Lower leg skin (tissue), 4 donors: ENCODE measurements at regions not wholly inside any gene's neighbourhood (a gene's known extent, or its start where the extent isn't known, plus 50 kb on each side); places are given as distances from the start of the nearest gene placed in this dataset.

Experiments used
- DNase-seq, 2 donors: peaks; one replicate each; pipeline ENCODE4 v3.0.0-alpha.2; 2019; ENCODE audit warnings: low spot score in 2 of 2
- H3K4me3 ChIP-seq: fragments of 200-600 bp; sonication (generic); 2 replicates; pipeline ENCODE4 v1.5.1; 2017; ENCODE audit warnings: mild to moderate bottlenecking, low read depth; ENCODE audit not compliant: poor library complexity, severe bottlenecking
- CTCF ChIP-seq, 3 donors: fragments of 450-650 bp; IDR thresholded peaks; one replicate each; pipeline ENCODE4 v1.5.1; 2016; ENCODE audit warnings: antibody characterized with exemption in 3 of 3, mild to moderate bottlenecking in 3 of 3, moderate library complexity in 2 of 3
- POLR2A ChIP-seq, 2 donors: fragments of 450-650 bp; IDR thresholded peaks; one replicate each; pipeline ENCODE4 v1.6.1; 2016 to 2017; ENCODE audit warnings: antibody characterized with exemption in 2 of 2, mild to moderate bottlenecking in 1 of 2, moderate library complexity in 1 of 2
- WGBS, 2 donors: methylation state at CpG; one replicate each; pipeline ENCODE4 v1.1.5; 2018; 5-methylcytosine and 5-hydroxymethylcytosine counted together
- intact Hi-C: fragments of 100-400 bp; cut with DNase I; formaldehyde crosslinking; loops from one replicate; pipeline ENCODE4 v1.15.0; 2023; ENCODE audit warnings: low total_unique reads

- no peak for TF ChIP-seq CTCF (IDR thresholded peaks at IDR 0.05)
- no peak for TF ChIP-seq POLR2A (IDR thresholded peaks at IDR 0.05)
- intact Hi-C loops: no loop called here
- H3K4me3 ChIP-seq: no peak overlapping the region
- 64 to 72% methylated on average over 2 of the region's 2 CpGs for WGBS, 2 donors
- no peak for DNase-seq
Observed at GRCh38 chr3:194841515-194841841, 155.8 kb downstream of the FAM43A start.

- no peak overlapping the region for H3K4me3 ChIP-seq
- TF ChIP-seq POLR2A (IDR thresholded peaks at IDR 0.05) (no peak), CTCF (IDR thresholded peaks at IDR 0.05) (no peak)
- DNase-seq: no peak
- intact Hi-C loops: no loop called here
- 77 to 78% methylated on average over 8 of the region's 8 CpGs for WGBS, 2 donors
Observed at GRCh38 chr3:194843556-194843955, 157.9 kb downstream of the FAM43A start.

DNA sequence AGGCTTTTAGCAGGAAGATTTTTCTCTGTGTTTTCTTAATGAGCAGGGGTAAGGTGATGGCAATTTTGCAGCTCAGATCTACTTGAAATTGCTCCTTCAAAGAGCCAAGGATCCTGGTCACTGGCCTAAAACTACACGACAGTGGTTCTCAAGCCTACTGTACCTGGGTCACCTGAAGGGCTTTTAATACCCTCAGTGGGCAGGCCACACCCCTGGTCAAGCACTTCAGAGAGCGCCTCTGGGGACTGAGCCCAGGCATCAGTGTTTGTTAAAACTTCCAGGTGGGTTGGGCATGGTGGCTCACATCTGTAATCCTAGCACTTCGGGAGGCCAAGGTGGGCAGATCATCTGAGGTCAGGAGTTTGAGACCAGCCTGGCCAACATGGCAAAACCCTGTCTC lies 158.4 kb downstream of the FAM43A start:
- no peak overlapping the region for H3K4me3 ChIP-seq
- intact Hi-C loops: no loop called here
- no peak for DNase-seq
- 84 to 89% methylated on average over 3 of the region's 3 CpGs for WGBS, 2 donors
- TF ChIP-seq POLR2A (IDR thresholded peaks at IDR 0.05) (no peak), CTCF (IDR thresholded peaks at IDR 0.05) (no peak)

DNA sequence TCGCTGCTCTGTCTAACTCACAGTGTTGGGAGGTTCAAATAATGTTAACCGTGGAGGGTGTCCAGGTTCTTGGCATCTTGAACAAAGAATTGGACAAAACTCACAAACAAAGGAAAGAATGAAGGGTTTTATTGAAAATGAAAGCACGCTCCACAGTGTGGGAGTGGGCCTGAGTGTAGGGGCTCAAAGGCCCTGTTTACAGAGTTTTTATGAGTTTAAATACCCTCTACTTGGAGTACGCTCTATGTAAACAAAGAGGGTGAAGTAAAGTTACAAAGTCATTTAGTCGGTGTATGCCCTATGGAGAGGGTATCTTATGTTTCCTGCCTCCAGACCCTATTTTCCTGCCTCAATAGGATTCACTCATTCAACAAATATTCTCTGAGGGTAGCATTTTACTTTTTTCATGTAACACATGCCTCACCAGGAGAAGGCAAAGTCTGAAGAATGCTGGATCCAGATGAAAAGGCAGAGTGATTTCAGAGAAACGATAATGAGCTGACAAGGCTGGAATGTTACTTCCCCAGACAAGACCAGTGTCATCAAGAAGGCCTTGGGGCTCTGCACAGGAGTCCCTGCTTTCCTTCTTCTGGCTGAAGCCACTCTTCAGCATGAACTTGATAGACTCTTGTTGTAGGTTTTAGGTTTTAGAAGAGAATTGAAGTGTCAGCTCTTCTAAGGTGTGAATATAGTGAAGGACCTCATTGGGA lies 163.6 kb downstream of the FAM43A start:
- H3K4me3 ChIP-seq: no peak overlapping the region
- WGBS, 2 donors: 89 to 90% methylated on average over 6 of the region's 6 CpGs
- no peak for DNase-seq
- TF ChIP-seq POLR2A (IDR thresholded peaks at IDR 0.05) (no peak), CTCF (IDR thresholded peaks at IDR 0.05) (no peak)
- intact Hi-C loops: no loop called here

GRCh38 chr3:194851254-194851653 lies 165.6 kb downstream of the FAM43A start:
- no peak for DNase-seq
- WGBS, 2 donors: 88 to 91% methylated on average over 4 to 5 of the region's 5 CpGs
- no peak overlapping the region for H3K4me3 ChIP-seq
- intact Hi-C loops: no loop called here
- TF ChIP-seq POLR2A (IDR thresholded peaks at IDR 0.05) (no peak), CTCF (IDR thresholded peaks at IDR 0.05) (no peak)

DNA sequence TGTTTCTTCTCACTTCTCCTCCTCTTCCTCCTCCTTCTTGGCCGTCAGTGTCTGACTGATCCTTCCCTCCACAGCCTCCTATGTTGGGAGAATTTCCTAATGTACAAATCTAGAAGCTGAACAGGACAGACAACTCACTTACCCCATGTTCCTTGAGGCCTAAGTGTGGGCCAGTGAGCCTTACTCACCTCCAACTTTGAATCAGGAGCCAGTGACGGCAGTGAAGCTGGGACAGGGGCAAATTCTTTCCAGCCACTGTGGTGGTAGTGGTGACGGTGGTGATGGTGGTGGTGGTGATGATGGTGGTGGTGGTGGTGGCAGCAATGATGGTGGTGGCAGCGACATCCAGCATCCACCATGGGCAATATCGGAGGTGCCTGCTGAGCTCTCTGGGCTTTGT lies 166.3 kb downstream of the FAM43A start:
- intact Hi-C loops: no loop called here
- no peak for TF ChIP-seq POLR2A (IDR thresholded peaks at IDR 0.05)
- TF ChIP-seq CTCF (IDR thresholded peaks at IDR 0.05): no peak
- no peak overlapping the region for H3K4me3 ChIP-seq
- DNase-seq: no peak
- 90 to 97% methylated on average over 5 of the region's 5 CpGs for WGBS, 2 donors
